Stimulated activated effector memory CD8-positive, alpha-beta T cell treated with anti-CD3 and anti-CD28 coated beads, Interleukin-12 subunit alpha, Interleukin-12 subunit beta, amount 100 ng/mL, for 72 hours (primary cell): ENCODE measurements at regions not wholly inside any gene's neighbourhood (a gene's known extent, or its start where the extent isn't known, plus 50 kb on each side); places are given as distances from the start of the nearest gene placed in this dataset.

ENCODE experiments used
- ATAC-seq: fragments of 150-1000 bp; cut with Tn5 transposase; 2 replicates; pipeline ENCODE4 v1.10.0; 2021
- DNase-seq, 2 donors: peaks; one replicate each; pipeline ENCODE4 v3.0.0; 2021 to 2022; ENCODE audit warnings: low spot score in 2 of 2
- H3K27ac Mint-ChIP-seq: one replicate; pipeline ENCODE4 v1.8.0; 2022; ENCODE audit warnings: mild to moderate bottlenecking, mixed read lengths
- H3K36me3 Mint-ChIP-seq: one replicate; pipeline ENCODE4 v1.8.0; 2022; ENCODE audit warnings: mild to moderate bottlenecking, mixed read lengths
- H3K4me1 Mint-ChIP-seq: one replicate; pipeline ENCODE4 v1.8.0; 2022; ENCODE audit warnings: mixed read lengths
- H3K4me3 Mint-ChIP-seq: one replicate; pipeline ENCODE4 v1.8.0; 2022; ENCODE audit warnings: mild to moderate bottlenecking, mixed read lengths
- H3K9me3 Mint-ChIP-seq: one replicate; pipeline ENCODE4 v1.8.0; 2022; ENCODE audit warnings: mixed read lengths

- DNase-seq (no peak), ATAC-seq (no peak)
- Mint-ChIP-seq H3K27ac (no peak overlapping the region), H3K4me1 (no peaks in the 10 kb centered on the region), H3K9me3 (peaks cover 3% of the 10 kb centered on the region), H3K36me3 (no peaks in the 10 kb centered on the region), H3K4me3 (no peak overlapping the region)
Observed at GRCh38 chr18:60122339-60122738, 222.5 kb downstream of the PMAIP1 start.

- ATAC-seq (no peak), DNase-seq (no peak)
- no peak overlapping the region for H3K27ac Mint-ChIP-seq
Observed at GRCh38 chr18:60120231-60120750, 220.5 kb downstream of the PMAIP1 start.

GRCh38 chr18:60117321-60117720 is 217.5 kb downstream of the PMAIP1 start:
- DNase-seq (no peak), ATAC-seq (no peak)
- H3K4me3 Mint-ChIP-seq: no peak overlapping the region
- H3K36me3 Mint-ChIP-seq: no peaks in the 10 kb centered on the region
- no peaks in the 10 kb centered on the region for H3K4me1 Mint-ChIP-seq
- no peak overlapping the region for H3K27ac Mint-ChIP-seq
- H3K9me3 Mint-ChIP-seq: peaks cover 3% of the 10 kb centered on the region

More at GRCh38 chr18:60120231-60120750, 220.5 kb downstream of the PMAIP1 start:
- Mint-ChIP-seq H3K9me3 (peaks cover 3% of the 10 kb centered on the region), H3K36me3 (no peaks in the 10 kb centered on the region), H3K4me1 (no peaks in the 10 kb centered on the region), H3K4me3 (no peak overlapping the region)

- Mint-ChIP-seq H3K4me1 (no peaks in the 10 kb centered on the region), H3K9me3 (no peaks in the 10 kb centered on the region), H3K4me3 (no peak overlapping the region), H3K36me3 (no peaks in the 10 kb centered on the region), H3K27ac (no peak overlapping the region)
- no peak for DNase-seq
- ATAC-seq: no peak
Observed at GRCh38 chr18:60113396-60113795, 213.6 kb downstream of the PMAIP1 start.

GRCh38 chr18:60112369-60112768 is 212.6 kb downstream of the PMAIP1 start:
- Mint-ChIP-seq H3K27ac (no peak overlapping the region), H3K9me3 (no peaks in the 10 kb centered on the region), H3K4me1 (no peaks in the 10 kb centered on the region), H3K36me3 (no peaks in the 10 kb centered on the region), H3K4me3 (no peak overlapping the region)
- DNase-seq (no peak), ATAC-seq (no peak)

- no peaks in the 10 kb centered on the region for H3K9me3 Mint-ChIP-seq
- no peaks in the 10 kb centered on the region for H3K36me3 Mint-ChIP-seq
- DNase-seq (no peak), ATAC-seq (no peak)
- no peaks in the 10 kb centered on the region for H3K4me1 Mint-ChIP-seq
- H3K4me3 Mint-ChIP-seq: no peak overlapping the region
- H3K27ac Mint-ChIP-seq: no peak overlapping the region
Observed at GRCh38 chr18:60111525-60111924, 211.7 kb downstream of the PMAIP1 start.

GRCh38 chr18:60110836-60111235 is 211.0 kb downstream of the PMAIP1 start:
- no peak for DNase-seq
- ATAC-seq: no peak
- no peak overlapping the region for H3K27ac Mint-ChIP-seq
- H3K4me1 Mint-ChIP-seq: no peaks in the 10 kb centered on the region
- no peaks in the 10 kb centered on the region for H3K9me3 Mint-ChIP-seq
- no peak overlapping the region for H3K4me3 Mint-ChIP-seq
- no peaks in the 10 kb centered on the region for H3K36me3 Mint-ChIP-seq

- DNase-seq: no peak
- ATAC-seq: no peak
- Mint-ChIP-seq H3K36me3 (no peaks in the 10 kb centered on the region), H3K27ac (no peak overlapping the region), H3K4me3 (no peak overlapping the region), H3K9me3 (no peaks in the 10 kb centered on the region), H3K4me1 (no peaks in the 10 kb centered on the region)
Observed at GRCh38 chr18:60100778-60101177, 201.0 kb downstream of the PMAIP1 start.

GRCh38 chr18:60099709-60100108 is 199.9 kb downstream of the PMAIP1 start:
- no peak for ATAC-seq
- no peak overlapping the region for H3K4me3 Mint-ChIP-seq
- H3K27ac Mint-ChIP-seq: no peak overlapping the region
- no peaks in the 10 kb centered on the region for H3K36me3 Mint-ChIP-seq
- no peaks in the 10 kb centered on the region for H3K4me1 Mint-ChIP-seq
- no peak for DNase-seq
- no peaks in the 10 kb centered on the region for H3K9me3 Mint-ChIP-seq

GRCh38 chr18:60096428-60096827 is 196.6 kb downstream of the PMAIP1 start:
- peaks cover 3% of the 10 kb centered on the region for H3K9me3 Mint-ChIP-seq
- DNase-seq (no peak), ATAC-seq (no peak)
- H3K27ac Mint-ChIP-seq: no peak overlapping the region
- no peaks in the 10 kb centered on the region for H3K4me1 Mint-ChIP-seq
- H3K4me3 Mint-ChIP-seq: no peak overlapping the region
- H3K36me3 Mint-ChIP-seq: no peaks in the 10 kb centered on the region

GRCh38 chr18:60092073-60092472 is 192.3 kb downstream of the PMAIP1 start:
- DNase-seq (no peak), ATAC-seq (no peak)
- no peak overlapping the region for H3K4me3 Mint-ChIP-seq
- H3K9me3 Mint-ChIP-seq: peaks cover 3% of the 10 kb centered on the region
- no peaks in the 10 kb centered on the region for H3K4me1 Mint-ChIP-seq
- no peak overlapping the region for H3K27ac Mint-ChIP-seq
- H3K36me3 Mint-ChIP-seq: no peaks in the 10 kb centered on the region

GRCh38 chr18:60090170-60090569 is 190.4 kb downstream of the PMAIP1 start:
- H3K36me3 Mint-ChIP-seq: no peaks in the 10 kb centered on the region

GRCh38 chr18:60082790-60083189 is 183.0 kb downstream of the PMAIP1 start:
- Mint-ChIP-seq H3K4me1 (no peaks in the 10 kb centered on the region), H3K9me3 (no peaks in the 10 kb centered on the region)
- ATAC-seq: no peak

More at GRCh38 chr18:60090170-60090569, 190.4 kb downstream of the PMAIP1 start:
- H3K4me1 Mint-ChIP-seq: no peaks in the 10 kb centered on the region
- H3K4me3 Mint-ChIP-seq: no peak overlapping the region
- peaks cover 3% of the 10 kb centered on the region for H3K9me3 Mint-ChIP-seq
- H3K27ac Mint-ChIP-seq: no peak overlapping the region
- DNase-seq: no peak
- no peak for ATAC-seq

GRCh38 chr18:60082282-60082681 is 182.5 kb downstream of the PMAIP1 start:
- no peak overlapping the region for H3K27ac Mint-ChIP-seq
- H3K4me3 Mint-ChIP-seq: no peak overlapping the region
- no peak for DNase-seq
- H3K9me3 Mint-ChIP-seq: no peaks in the 10 kb centered on the region
- ATAC-seq: no peak
- no peaks in the 10 kb centered on the region for H3K4me1 Mint-ChIP-seq
- H3K36me3 Mint-ChIP-seq: no peaks in the 10 kb centered on the region

More at GRCh38 chr18:60082790-60083189, 183.0 kb downstream of the PMAIP1 start:
- Mint-ChIP-seq H3K27ac (no peak overlapping the region), H3K4me3 (no peak overlapping the region), H3K36me3 (no peaks in the 10 kb centered on the region)
- DNase-seq: no peak

- Mint-ChIP-seq H3K27ac (no peak overlapping the region), H3K36me3 (no peaks in the 10 kb centered on the region), H3K4me3 (no peak overlapping the region), H3K4me1 (no peaks in the 10 kb centered on the region), H3K9me3 (peaks cover 5% of the 10 kb centered on the region)
- no peak for DNase-seq
- no peak for ATAC-seq
Observed at GRCh38 chr18:60075477-60075876, 175.7 kb downstream of the PMAIP1 start.

GRCh38 chr18:60070631-60071030 is 170.8 kb downstream of the PMAIP1 start:
- Mint-ChIP-seq H3K27ac (no peak overlapping the region), H3K4me1 (no peaks in the 10 kb centered on the region), H3K4me3 (no peak overlapping the region), H3K36me3 (no peaks in the 10 kb centered on the region), H3K9me3 (no peaks in the 10 kb centered on the region)
- DNase-seq: no peak
- ATAC-seq: no peak

GRCh38 chr18:60069145-60069544 is 169.3 kb downstream of the PMAIP1 start:
- Mint-ChIP-seq H3K27ac (no peak overlapping the region), H3K36me3 (no peaks in the 10 kb centered on the region), H3K9me3 (no peaks in the 10 kb centered on the region), H3K4me1 (no peaks in the 10 kb centered on the region), H3K4me3 (no peak overlapping the region)
- no peak for ATAC-seq
- no peak for DNase-seq
